Stimulated activated CD8-positive, alpha-beta memory T cell treated with anti-CD3 and anti-CD28 coated beads, Interleukin-7, amount 100 ng/mL, for 48 hours (primary cell): ENCODE measurements at regions not wholly inside any gene's neighbourhood (a gene's known extent, or its start where the extent isn't known, plus 50 kb on each side); places are given as distances from the start of the nearest gene placed in this dataset.
"Not testable (repeated sequence)": the region's sequence is repeated elsewhere in the genome, so short reads cannot be mapped to it uniquely, and the experiment has no call there.

Source experiments
- DNase-seq, 2 donors: peaks; one replicate each; pipeline ENCODE4 v3.0.0-alpha.2; 2020; ENCODE audit warnings: low read depth in 1 of 2; ENCODE audit errors: extremely low read depth in 1 of 2

- DNase-seq: no peak
Observed at GRCh38 chr5:152456815-152457443, 51.9 kb upstream of the NMUR2 start.

DNA sequence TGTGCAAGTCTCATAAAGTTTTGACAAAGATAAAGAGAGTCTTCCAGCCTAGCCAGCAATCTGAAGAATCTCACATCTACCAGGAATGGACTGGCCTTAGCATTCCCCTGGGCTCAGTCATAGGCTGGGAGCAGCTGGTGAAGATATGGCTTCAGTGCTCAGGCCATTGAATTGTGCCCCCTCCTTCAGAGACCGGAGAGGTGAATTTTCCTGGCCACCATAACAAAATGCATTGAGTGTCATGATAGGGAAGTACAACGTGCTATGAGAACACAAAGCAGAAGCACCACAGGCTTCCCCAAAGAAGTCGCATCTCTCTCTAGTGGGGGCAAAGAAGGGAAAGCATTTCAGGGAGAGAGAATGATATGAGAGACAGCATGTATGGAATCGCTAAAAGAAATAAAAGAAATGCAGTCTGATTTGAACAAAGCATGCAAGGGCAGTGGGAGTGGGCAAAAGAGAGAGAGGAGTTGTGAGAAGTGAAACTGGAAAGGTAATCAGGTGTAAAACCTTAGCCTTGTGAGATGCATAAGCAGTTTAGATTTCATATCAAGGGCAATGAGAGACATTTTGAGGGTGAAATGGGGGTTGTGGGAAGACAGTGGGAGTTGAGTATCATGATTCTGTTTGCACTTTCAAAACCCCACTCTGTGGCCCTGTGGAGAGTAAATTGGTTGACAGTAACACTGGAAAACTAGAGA, 57.1 kb upstream of the NMUR2 start:
- no peak for DNase-seq

DNA sequence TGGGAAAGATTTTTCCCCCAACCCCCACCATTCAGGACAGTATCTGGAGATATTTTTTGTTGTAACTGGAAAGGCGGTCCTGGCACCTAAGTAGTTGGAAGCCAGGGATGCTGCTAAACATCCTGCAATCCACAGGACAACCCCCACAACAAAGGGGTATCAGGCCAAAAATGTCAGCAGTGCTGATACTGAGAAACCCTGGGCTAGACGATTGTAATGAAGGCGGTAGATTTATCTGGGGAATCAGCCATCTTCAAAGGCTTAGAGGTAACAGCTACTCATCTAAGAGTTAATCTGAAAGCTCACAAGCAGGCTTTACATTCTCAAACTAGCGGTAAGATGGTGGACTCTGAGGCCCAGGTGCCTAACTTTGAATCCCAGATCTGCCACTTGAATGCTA, 59.0 kb upstream of the NMUR2 start:
- DNase-seq: no peak

DNA sequence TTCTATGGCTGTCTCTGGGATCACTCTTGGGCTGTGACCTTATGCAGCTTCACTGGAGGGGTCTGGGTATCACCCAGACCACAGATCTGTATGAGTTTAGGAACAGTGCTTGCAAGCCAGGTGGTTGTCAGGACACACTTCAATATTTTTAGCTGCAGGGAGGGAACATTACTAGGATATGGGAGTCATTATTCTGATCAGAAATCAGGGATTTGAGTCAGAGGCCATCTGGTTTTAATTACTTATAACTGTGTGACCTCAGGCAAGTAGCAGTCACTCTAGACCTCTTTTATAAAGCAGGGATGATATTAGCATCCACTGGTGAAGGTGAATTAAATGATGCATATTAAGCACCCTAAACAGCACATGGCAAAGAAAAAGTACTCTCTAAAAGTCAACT, 60.1 kb upstream of the NMUR2 start:
- no peak for DNase-seq

DNA sequence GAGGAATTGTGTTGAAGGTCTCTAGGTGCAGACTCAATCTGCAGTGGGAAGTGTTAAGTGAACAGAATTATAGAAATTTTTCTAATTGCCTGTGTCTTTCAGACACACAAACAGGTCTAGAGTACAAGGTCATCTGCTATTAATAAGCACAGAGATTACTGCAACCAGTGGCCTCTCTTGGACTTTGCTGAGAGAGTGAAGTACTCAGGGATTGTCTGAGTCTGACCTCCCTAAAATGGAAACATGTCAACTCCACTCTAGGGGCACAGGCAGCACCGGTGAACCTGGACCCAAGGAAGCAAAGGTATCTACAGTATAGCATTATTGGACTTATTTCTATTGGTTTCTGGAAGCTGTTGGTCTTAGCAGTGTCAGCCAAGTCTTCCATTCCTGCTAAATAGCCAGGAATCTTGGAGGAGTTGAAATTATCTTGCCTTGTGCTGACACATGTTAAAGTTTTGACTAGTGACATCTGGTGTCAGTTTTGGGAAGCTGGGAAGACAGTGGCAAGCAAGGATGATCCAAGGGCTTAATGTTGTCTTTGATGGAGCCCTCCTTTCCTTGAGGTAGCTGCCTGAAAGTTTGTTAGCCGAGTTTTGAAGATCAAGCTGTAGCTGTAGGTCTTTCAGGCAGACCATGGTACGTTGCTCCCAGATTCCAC, 61.1 kb upstream of the NMUR2 start:
- no peak for DNase-seq

GRCh38 chr5:152470167-152470566, 65.1 kb upstream of the NMUR2 start:
- no peak for DNase-seq

DNA sequence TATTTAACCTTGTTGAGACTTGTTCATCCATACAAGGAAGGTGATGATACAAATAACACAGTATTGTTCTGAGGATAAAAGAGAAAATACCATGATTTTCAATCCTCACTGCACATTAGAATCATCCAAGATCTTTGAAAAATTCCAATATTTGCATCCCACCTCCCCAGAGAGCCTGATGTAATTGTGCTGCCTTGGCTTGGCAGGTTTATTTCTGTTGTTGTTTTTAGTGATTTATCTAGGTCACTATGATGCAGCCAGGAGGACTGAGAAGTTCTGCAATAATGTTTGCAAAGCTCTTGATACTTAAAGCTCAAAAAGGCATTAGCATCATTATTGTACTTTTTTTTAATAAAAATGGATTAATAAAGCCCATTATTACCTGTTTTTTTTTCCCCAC, 67.0 kb upstream of the NMUR2 start:
- no peak for DNase-seq

GRCh38 chr5:152474961-152475360, 69.9 kb upstream of the NMUR2 start:
- DNase-seq: no peak

DNA sequence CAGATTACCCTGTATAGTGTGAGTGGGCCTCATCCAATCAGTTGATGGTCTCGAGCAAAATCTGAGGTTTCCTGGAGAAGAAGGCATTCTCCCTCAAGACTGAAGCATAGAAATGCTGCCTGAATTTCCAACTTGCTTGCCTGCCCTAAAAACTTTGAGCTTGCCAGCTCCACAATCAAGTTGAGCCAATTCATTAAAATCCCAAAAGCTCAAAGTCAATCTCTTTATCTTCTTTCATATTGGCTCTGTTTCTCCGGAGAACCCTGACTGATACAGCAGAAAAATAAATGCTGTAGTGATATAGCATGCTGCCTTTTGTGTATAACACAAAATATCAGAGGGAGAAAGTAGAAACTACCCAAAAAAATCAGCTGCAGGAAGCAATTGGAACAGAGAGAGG, 72.5 kb upstream of the NMUR2 start:
- DNase-seq: no peak

- not testable (repeated sequence) for DNase-seq
Observed at GRCh38 chr5:152479866-152480265, 74.8 kb upstream of the NMUR2 start.

GRCh38 chr5:152480677-152481076, 75.6 kb upstream of the NMUR2 start:
- not testable (repeated sequence) for DNase-seq

- DNase-seq: no peak
Observed at GRCh38 chr5:152487130-152487529, 82.1 kb upstream of the NMUR2 start.

DNA sequence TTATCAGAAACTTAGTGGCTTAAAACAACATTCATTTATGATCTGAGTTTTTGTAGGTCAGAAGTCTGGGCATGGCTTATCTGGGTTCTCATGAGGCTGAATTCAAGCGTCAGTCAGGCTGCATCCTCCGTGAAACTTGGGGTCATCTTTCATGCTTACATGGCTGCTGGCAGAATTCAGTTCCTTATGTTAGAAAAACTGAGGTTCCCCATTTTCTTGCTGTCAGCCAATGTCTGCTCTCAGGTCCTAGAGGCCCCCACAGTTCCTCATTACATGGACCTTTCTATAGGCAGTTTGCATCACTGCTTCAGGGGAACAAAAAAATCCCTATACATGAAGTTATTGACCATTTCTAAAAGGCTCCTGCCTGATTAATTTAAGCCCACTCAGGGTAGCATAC, 83.8 kb upstream of the NMUR2 start:
- DNase-seq: no peak

GRCh38 chr5:152499814-152500535, 94.9 kb upstream of the NMUR2 start:
- no peak for DNase-seq

DNA sequence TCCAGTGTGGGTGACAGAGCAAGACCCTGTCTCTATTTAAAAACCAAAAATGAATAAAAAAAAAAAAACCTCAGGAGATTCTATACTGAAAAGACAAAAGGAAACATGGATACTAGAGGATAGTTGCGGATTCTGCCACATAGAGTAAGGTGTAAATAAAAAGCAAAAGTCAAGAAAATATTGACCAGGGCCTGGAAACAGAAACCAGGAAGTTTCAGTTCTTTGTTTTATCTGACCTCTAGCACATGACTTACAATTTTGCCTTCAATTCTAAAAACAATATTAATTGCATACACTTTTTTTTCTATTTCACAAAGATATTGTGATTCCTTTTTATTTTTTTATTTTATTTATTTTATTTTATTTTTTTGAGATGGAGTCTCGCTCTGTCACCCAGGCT, 96.2 kb upstream of the NMUR2 start:
- DNase-seq: no peak

GRCh38 chr5:152503206-152503605, 98.1 kb upstream of the NMUR2 start:
- DNase-seq: no peak

DNA sequence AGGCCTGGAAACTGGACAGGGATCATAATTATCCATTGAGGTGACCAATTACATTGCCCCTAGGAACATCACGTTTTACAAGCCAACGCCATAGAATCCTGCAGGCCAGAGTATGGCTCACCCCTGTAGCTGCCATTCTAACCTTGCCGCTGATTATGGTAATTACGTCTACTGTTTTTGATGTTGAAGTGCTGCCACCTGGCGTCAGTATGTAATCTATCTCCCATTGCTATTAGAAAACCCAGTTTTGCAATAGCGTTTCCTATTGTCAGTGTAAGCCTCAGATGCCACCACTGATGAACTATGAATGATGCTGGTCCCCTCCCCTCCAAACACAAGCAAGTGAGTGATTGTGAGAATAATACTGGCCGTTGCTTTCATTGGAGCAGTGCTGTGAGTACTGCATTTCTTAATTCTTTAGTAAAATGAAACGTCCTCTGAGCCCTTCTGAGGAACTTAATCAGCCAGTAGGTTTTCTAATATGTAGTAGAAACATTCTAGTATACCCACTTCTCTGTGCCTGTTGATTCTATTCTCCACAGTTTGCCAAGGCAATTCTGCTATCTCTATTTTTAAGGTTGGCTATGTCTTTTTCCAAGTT, 100.5 kb upstream of the NMUR2 start:
- peak in 1 of 2 donors; percentile 2 for DNase-seq

- DNase-seq: no peak
Observed at GRCh38 chr5:152511120-152511519, 106.0 kb upstream of the NMUR2 start.

GRCh38 chr5:152511531-152512132, 106.6 kb upstream of the NMUR2 start:
- no peak for DNase-seq

DNA sequence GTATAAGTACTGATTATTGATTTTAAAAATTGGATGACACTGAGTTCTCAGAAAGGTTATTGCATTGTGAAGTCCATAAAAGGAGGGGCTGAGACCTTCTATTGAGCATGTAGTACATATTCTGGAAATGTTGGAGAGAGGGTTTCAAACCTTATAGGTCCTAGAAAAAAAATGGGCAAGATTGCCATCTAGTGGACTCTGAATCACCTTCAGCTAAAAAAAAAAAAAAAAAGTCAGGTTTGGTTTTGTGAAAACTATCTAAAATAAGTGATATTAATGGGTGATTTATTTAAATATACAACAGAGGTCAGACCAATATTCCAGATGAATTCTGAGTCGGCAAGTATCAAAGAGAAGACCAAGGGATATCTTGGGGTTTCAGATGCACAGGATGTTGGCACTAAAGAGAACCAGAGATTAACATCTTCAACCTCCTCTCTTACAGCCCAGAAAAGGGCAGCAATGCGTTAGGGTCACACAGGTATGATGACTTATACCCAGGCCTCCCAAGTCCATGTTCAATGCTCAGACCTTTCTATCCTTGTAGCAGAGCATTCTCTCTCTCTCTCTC, 109.8 kb upstream of the NMUR2 start:
- DNase-seq: no peak
